RWPE1 (cell line): ENCODE measurements at regions not wholly inside any gene's neighbourhood (a gene's known extent, or its start where the extent isn't known, plus 50 kb on each side); places are given as distances from the start of the nearest gene placed in this dataset.

Experiments used
- CTCF ChIA-PET: fragments of 350-600 bp; sonication (Branson Sonifier 250); formaldehyde crosslinking; extraction: SDS; loops from one replicate; lab custom pipeline; 2021; lab: Yijun Ruan, JAX
- POLR2A ChIA-PET: fragments of 400-600 bp; formaldehyde crosslinking; extraction: SDS; loops from one replicate; lab custom pipeline; 2020; ENCODE audit warnings: antibody characterized with exemption; ENCODE audit not compliant: low non-redundant PET; lab: Yijun Ruan, JAX
- DNase-seq: peaks from one replicate; pipeline ENCODE4 v3.0.0; 2012; ENCODE audit warnings: low spot score
- H3K27ac ChIP-seq: fragments of 450-650 bp; 2 replicates; pipeline ENCODE4 v1.5.1; 2017
- CTCF ChIP-seq: fragments of 450-650 bp; conservative IDR thresholded peaks from 2 replicates; pipeline ENCODE4 v1.5.1; 2017; ENCODE audit warnings: low read depth, mild to moderate bottlenecking

GRCh38 chr1:188429386-188429785 lies 1600.6 kb downstream of the PLA2G4A start:
- ChIA-PET CTCF (no interaction called here), POLR2A (no interaction called here)
- DNase-seq = no peak
- no peak for TF ChIP-seq CTCF
- H3K27ac ChIP-seq = no peak overlapping the region

GRCh38 chr1:188432427-188432826 lies 1603.7 kb downstream of the PLA2G4A start:
- POLR2A ChIA-PET = no interaction called here
- DNase-seq = no peak
- no peak overlapping the region for H3K27ac ChIP-seq
- CTCF ChIA-PET = no interaction called here
- no peak for TF ChIP-seq CTCF

GRCh38 chr1:188433425-188433824 lies 1604.7 kb downstream of the PLA2G4A start:
- CTCF ChIA-PET = interaction anchor here (0.6 kb wide), 1 partner anchor 477 kb away, joined by 8 read pairs; no protein-coding TSS in a partner anchor

GRCh38 chr1:188444526-188444925 lies 1615.8 kb downstream of the PLA2G4A start:
- no peak for TF ChIP-seq CTCF
- no peak for DNase-seq
- CTCF ChIA-PET = interaction anchor here (0.7 to 1.0 kb wide), 2 partner anchors 31 to 608 kb away, joined by 3 read pairs; no protein-coding TSS in a partner anchor
- POLR2A ChIA-PET = no interaction called here
- no peak overlapping the region for H3K27ac ChIP-seq

More at GRCh38 chr1:188433425-188433824, 1604.7 kb downstream of the PLA2G4A start:
- TF ChIP-seq CTCF = no peak
- DNase-seq = no peak
- H3K27ac ChIP-seq = no peak overlapping the region
- POLR2A ChIA-PET = no interaction called here

- DNase-seq = no peak
- TF ChIP-seq CTCF = no peak
- POLR2A ChIA-PET = no interaction called here
- CTCF ChIA-PET = no interaction called here
- no peak overlapping the region for H3K27ac ChIP-seq
Measured at GRCh38 chr1:188462837-188463236, 1634.1 kb downstream of the PLA2G4A start.

GRCh38 chr1:188463919-188464318 lies 1635.2 kb downstream of the PLA2G4A start:
- ChIA-PET CTCF (no interaction called here), POLR2A (no interaction called here)
- no peak for DNase-seq
- TF ChIP-seq CTCF = no peak
- H3K27ac ChIP-seq = no peak overlapping the region

- CTCF ChIA-PET = no interaction called here
- POLR2A ChIA-PET = no interaction called here
- no peak for TF ChIP-seq CTCF
- H3K27ac ChIP-seq = no peak overlapping the region
- no peak for DNase-seq
Measured at GRCh38 chr1:188466539-188466938, 1637.8 kb downstream of the PLA2G4A start.
